ENCODE measurements at regions not wholly inside any gene's neighbourhood (a gene's known extent, or its start where the extent isn't known, plus 50 kb on each side); places are given as distances from the start of the nearest gene placed in this dataset.

DNA sequence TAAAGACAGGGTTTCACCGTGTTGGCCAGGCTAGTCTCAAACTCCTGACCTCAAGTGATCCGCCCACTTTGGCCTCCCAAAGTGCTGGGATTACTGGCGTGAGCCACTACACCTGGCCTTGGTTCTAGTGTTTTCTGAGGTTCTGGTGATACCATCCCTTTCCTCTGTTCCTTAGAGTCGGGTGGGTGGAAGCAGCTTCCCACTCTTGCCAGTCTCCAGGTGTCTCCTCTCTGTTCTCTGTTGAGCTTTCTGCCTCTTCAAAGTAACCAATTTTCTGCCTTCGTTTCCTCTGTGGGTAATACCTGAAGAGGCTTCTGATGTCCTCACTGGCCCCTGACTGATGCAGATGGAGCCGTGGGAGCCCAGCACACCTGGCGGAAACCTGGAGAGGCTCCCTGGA lies 53.4 kb upstream of the LHX5 start:
- Histone ChIP-seq H3K4me1 (no peaks in the 10 kb centered on the region), H3K27me3 (no peaks in the 10 kb centered on the region), H3K36me3 (ENCODE audit: low read depth, missing control alignments) (no peaks in the 10 kb centered on the region), H3K9me3 (no peaks in the 10 kb centered on the region), H3K4me3 (no peak overlapping the region), H3K27ac (no peak overlapping the region)
- no peak for TF ChIP-seq POLR2A (IDR thresholded peaks at IDR 0.05)
- 82% methylated on average over 7 of the region's 7 CpGs for WGBS, 2 donors
- intact Hi-C loops (cut with DNase I; ENCODE audit: low total_unique reads): no loop called here
- no peak for DNase-seq

DNA sequence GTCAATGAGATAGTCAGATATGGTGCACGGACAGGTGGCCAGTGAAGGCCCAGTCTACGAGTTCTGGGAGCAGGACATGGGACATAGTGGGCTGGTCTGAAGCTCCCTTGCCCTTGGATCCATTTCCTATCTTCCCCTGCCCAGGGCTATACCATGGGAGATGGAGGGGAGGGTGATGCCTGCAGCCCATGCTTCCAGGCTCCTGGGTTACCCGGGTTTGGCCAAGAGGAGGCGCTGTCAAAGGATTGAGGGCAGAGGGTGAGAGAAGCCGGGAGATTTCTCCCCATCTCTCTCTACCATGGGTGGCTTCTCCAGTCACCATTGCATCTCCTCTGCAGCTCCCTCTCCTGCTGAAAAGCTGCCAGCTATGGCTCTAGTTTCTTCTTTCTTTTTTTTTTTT lies 52.8 kb upstream of the LHX5 start:
- H3K36me3 ChIP-seq (ENCODE audit: low read depth, missing control alignments): no peaks in the 10 kb centered on the region
- no peak overlapping the region for H3K4me3 ChIP-seq
- H3K9me3 ChIP-seq: no peaks in the 10 kb centered on the region
- no peak overlapping the region for H3K27ac ChIP-seq
- DNase-seq: no peak
- 74 to 82% methylated on average over 3 to 5 of the region's 5 CpGs for WGBS, 2 donors
- no peaks in the 10 kb centered on the region for H3K4me1 ChIP-seq
- no peaks in the 10 kb centered on the region for H3K27me3 ChIP-seq
- no peak for TF ChIP-seq POLR2A (IDR thresholded peaks at IDR 0.05)
- TF ChIP-seq, protein P1, sequence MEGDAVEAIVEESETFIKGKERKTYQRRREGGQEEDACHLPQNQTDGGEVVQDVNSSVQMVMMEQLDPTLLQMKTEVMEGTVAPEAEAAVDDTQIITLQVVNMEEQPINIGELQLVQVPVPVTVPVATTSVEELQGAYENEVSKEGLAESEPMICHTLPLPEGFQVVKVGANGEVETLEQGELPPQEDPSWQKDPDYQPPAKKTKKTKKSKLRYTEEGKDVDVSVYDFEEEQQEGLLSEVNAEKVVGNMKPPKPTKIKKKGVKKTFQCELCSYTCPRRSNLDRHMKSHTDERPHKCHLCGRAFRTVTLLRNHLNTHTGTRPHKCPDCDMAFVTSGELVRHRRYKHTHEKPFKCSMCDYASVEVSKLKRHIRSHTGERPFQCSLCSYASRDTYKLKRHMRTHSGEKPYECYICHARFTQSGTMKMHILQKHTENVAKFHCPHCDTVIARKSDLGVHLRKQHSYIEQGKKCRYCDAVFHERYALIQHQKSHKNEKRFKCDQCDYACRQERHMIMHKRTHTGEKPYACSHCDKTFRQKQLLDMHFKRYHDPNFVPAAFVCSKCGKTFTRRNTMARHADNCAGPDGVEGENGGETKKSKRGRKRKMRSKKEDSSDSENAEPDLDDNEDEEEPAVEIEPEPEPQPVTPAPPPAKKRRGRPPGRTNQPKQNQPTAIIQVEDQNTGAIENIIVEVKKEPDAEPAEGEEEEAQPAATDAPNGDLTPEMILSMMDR (IDR thresholded peaks at IDR 0.05): no peak
- intact Hi-C loops (cut with DNase I; ENCODE audit: low total_unique reads): no loop called here

DNA sequence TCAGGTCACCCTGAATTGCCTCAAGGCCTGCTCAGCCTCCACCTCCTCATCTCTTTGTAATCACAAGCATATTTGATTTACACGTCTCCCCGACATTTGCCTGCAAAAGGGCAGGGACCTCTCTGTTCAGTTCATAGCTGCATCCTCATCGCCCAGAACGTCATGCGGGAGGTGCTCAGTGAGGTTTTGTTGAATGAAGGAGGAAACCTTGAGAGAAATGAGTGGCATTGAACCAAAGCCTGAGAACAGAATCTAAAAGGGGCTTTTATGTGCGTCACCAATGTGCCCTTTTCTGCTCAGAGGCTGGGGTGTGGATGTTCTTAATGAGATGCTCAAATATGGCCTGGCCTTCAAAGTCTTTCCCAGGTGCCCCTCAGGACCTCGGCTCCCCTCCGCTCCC lies 50.0 kb upstream of the LHX5 start:
- Histone ChIP-seq H3K4me1 (no peaks in the 10 kb centered on the region), H3K4me3 (no peak overlapping the region), H3K27me3 (no peaks in the 10 kb centered on the region), H3K9me3 (no peaks in the 10 kb centered on the region), H3K36me3 (ENCODE audit: low read depth, missing control alignments) (no peaks in the 10 kb centered on the region), H3K27ac (no peak overlapping the region)
- intact Hi-C loops (cut with DNase I; ENCODE audit: low total_unique reads): no loop called here
- no peak for DNase-seq
- 38 to 69% methylated on average over 8 of the region's 8 CpGs for WGBS, 2 donors
- TF ChIP-seq, protein P1 (IDR thresholded peaks at IDR 0.05): no peak

Measured in testis (tissue), 2 donors.